Ovary (tissue), 3 donors: ENCODE measurements at regions not wholly inside any gene's neighbourhood (a gene's known extent, or its start where the extent isn't known, plus 50 kb on each side); places are given as distances from the start of the nearest gene placed in this dataset.

ENCODE experiments used
- EP300 ChIP-seq: sonication (generic); formaldehyde crosslinking; IDR thresholded peaks from one replicate; pipeline ENCODE4 v1.6.1; 2017; ENCODE audit warnings: antibody characterized with exemption
- TF ChIP-seq, protein P1 (sequence below), 3 donors: fragments of 450-650 bp in 2 of 3; fragments of 200-600 bp in 1 of 3; IDR thresholded peaks; one replicate each; pipeline versions ENCODE4 v1.5.1 to v1.8.0; 2016 to 2022; ENCODE audit warnings: antibody characterized with exemption in 3 of 3, mild to moderate bottlenecking in 1 of 3
- donor health status: DM: no; HTN: no; CAD: no.

GRCh38 chr2:20110383-20110782, 59.0 kb upstream of the LAPTM4A start:
- TF ChIP-seq, protein P1, sequence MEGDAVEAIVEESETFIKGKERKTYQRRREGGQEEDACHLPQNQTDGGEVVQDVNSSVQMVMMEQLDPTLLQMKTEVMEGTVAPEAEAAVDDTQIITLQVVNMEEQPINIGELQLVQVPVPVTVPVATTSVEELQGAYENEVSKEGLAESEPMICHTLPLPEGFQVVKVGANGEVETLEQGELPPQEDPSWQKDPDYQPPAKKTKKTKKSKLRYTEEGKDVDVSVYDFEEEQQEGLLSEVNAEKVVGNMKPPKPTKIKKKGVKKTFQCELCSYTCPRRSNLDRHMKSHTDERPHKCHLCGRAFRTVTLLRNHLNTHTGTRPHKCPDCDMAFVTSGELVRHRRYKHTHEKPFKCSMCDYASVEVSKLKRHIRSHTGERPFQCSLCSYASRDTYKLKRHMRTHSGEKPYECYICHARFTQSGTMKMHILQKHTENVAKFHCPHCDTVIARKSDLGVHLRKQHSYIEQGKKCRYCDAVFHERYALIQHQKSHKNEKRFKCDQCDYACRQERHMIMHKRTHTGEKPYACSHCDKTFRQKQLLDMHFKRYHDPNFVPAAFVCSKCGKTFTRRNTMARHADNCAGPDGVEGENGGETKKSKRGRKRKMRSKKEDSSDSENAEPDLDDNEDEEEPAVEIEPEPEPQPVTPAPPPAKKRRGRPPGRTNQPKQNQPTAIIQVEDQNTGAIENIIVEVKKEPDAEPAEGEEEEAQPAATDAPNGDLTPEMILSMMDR (IDR thresholded peaks at IDR 0.05): no peak
- no peak for TF ChIP-seq EP300
